Esophagus muscularis mucosa (tissue), 4 donors: ENCODE measurements at regions not wholly inside any gene's neighbourhood (a gene's known extent, or its start where the extent isn't known, plus 50 kb on each side); places are given as distances from the start of the nearest gene placed in this dataset.
"Not testable (repeated sequence)": the region's sequence is repeated elsewhere in the genome, so short reads cannot be mapped to it uniquely, and the experiment has no call there.

ENCODE experiments used
- DNase-seq: peaks from one replicate; pipeline ENCODE4 v3.0.0-alpha.2; 2017; ENCODE audit errors: extremely low spot score
- H3K27ac ChIP-seq, 4 donors: fragments of 200-600 bp; sonication (generic); replicated peaks in 1 of 4; 1 replicate in 3 of 4; 2 replicates in 1 of 4; pipeline ENCODE4 v1.5.1; 2016 to 2019; ENCODE audit warnings: mild to moderate bottlenecking in 1 of 4
- H3K27me3 ChIP-seq, 4 donors: fragments of 200-600 bp; sonication (generic); one replicate each; pipeline versions ENCODE4 v1.5.1 to v1.6.0; 2016 to 2019
- H3K36me3 ChIP-seq, 4 donors: fragments of 200-600 bp; sonication (generic); one replicate each; pipeline ENCODE4 v1.5.1; 2016 to 2019
- H3K4me1 ChIP-seq, 4 donors: fragments of 200-600 bp; sonication (generic); one replicate each; pipeline ENCODE4 v1.5.1; 2016 to 2019
- H3K4me3 ChIP-seq, 4 donors: fragments of 200-600 bp; sonication (generic); 1 replicate in 2 of 4; 2 replicates in 2 of 4; pipeline ENCODE4 v1.5.1; 2016 to 2019; ENCODE audit warnings: mild to moderate bottlenecking in 4 of 4, moderate library complexity in 1 of 4
- H3K9me3 ChIP-seq, 4 donors: fragments of 200-600 bp; sonication (generic); 1 replicate in 3 of 4; 2 replicates in 1 of 4; pipeline ENCODE4 v1.5.1; 2016 to 2019
- CTCF ChIP-seq, 3 experiments: fragments of 200-600 bp in 2 of 3; fragments of 450-650 bp in 1 of 3; sonication (generic) in 2 of 3; IDR thresholded peaks; one replicate each; pipeline ENCODE4 v1.5.1; 2017 to 2019; ENCODE audit warnings: antibody characterized with exemption in 3 of 3, mild to moderate bottlenecking in 2 of 3, moderate library complexity in 1 of 3
- EP300 ChIP-seq: sonication (generic); formaldehyde crosslinking; IDR thresholded peaks from one replicate; pipeline ENCODE4 v1.6.1; 2017; ENCODE audit warnings: antibody characterized with exemption
- POLR2A ChIP-seq: fragments of 450-650 bp; IDR thresholded peaks from one replicate; pipeline ENCODE4 v1.6.1; 2017; ENCODE audit warnings: antibody characterized with exemption, moderate library complexity, mild to moderate bottlenecking, low read depth
- POLR2AphosphoS5 ChIP-seq, 2 donors: sonication (generic); formaldehyde crosslinking; IDR thresholded peaks; one replicate each; pipeline ENCODE4 v1.6.1; 2017; ENCODE audit warnings: antibody characterized with exemption in 2 of 2
- WGBS: methylation state at CpG from one replicate; pipeline ENCODE4 v1.1.5; 2018; 5-methylcytosine and 5-hydroxymethylcytosine counted together
- intact Hi-C: fragments of 100-400 bp; cut with DNase I; formaldehyde crosslinking; loops from one replicate; pipeline ENCODE4 v1.15.1; 2023

- TF ChIP-seq CTCF (IDR thresholded peaks at IDR 0.05) (no peak), POLR2A (no peak), POLR2AphosphoS5 (IDR thresholded peaks at IDR 0.05) (no peak), EP300 (no peak)
- 91% methylated on average over 14 of the region's 14 CpGs for WGBS
- Histone ChIP-seq H3K36me3 (no peaks in the 10 kb centered on the region), H3K4me3 (no peak overlapping the region), H3K27ac (no peak overlapping the region), H3K27me3 (no peaks in the 10 kb centered on the region), H3K4me1 (no peaks in the 10 kb centered on the region), H3K9me3 (no peaks in the 10 kb centered on the region)
- no peak for DNase-seq
- intact Hi-C loops = no loop called here
Measured at GRCh38 chrX:35626124-35626523, 172.0 kb upstream of the MAGEB16 start.

- 86% methylated on average over 4 of the region's 8 CpGs for WGBS
- DNase-seq, H3K4me1 ChIP-seq, H3K36me3 ChIP-seq, H3K4me3 ChIP-seq, H3K27me3 ChIP-seq, H3K27ac ChIP-seq, intact Hi-C loops: not testable (repeated sequence)
- peaks cover 0 to 13% (median 0%) of the 10 kb centered on the region in 4 donors for H3K9me3 ChIP-seq
Measured at GRCh38 chrX:35635971-35636370, 162.2 kb upstream of the MAGEB16 start.

GRCh38 chrX:35664833-35665232 lies 133.3 kb upstream of the MAGEB16 start:
- 29% methylated on average over 2 of the region's 2 CpGs for WGBS
- DNase-seq = no peak
- no peak for TF ChIP-seq POLR2A
- TF ChIP-seq POLR2AphosphoS5 (IDR thresholded peaks at IDR 0.05) = no peak
- intact Hi-C loops = no loop called here
- no peaks in the 10 kb centered on the region for H3K4me1 ChIP-seq
- H3K27ac ChIP-seq = no peak overlapping the region
- no peaks in the 10 kb centered on the region for H3K27me3 ChIP-seq
- H3K4me3 ChIP-seq = no peak overlapping the region
- H3K9me3 ChIP-seq = no peaks in the 10 kb centered on the region
- H3K36me3 ChIP-seq = no peaks in the 10 kb centered on the region

- no peaks in the 10 kb centered on the region for H3K9me3 ChIP-seq
- no peak overlapping the region for H3K27ac ChIP-seq
- TF ChIP-seq CTCF (IDR thresholded peaks at IDR 0.05) = no peak
- no peaks in the 10 kb centered on the region for H3K4me1 ChIP-seq
- intact Hi-C loops = no loop called here
- no peak overlapping the region for H3K4me3 ChIP-seq
- no peaks in the 10 kb centered on the region for H3K27me3 ChIP-seq
- H3K36me3 ChIP-seq = no peaks in the 10 kb centered on the region
- DNase-seq = no peak
Measured at GRCh38 chrX:35665311-35665710, 132.8 kb upstream of the MAGEB16 start.

- H3K27ac ChIP-seq = no peak overlapping the region
- H3K36me3 ChIP-seq = no peaks in the 10 kb centered on the region
- H3K4me1 ChIP-seq = no peaks in the 10 kb centered on the region
- no peak for DNase-seq
- WGBS = 81% methylated on average over 5 of the region's 5 CpGs
- H3K9me3 ChIP-seq = no peaks in the 10 kb centered on the region
- intact Hi-C loops = no loop called here
- no peaks in the 10 kb centered on the region for H3K27me3 ChIP-seq
- no peak overlapping the region for H3K4me3 ChIP-seq
- TF ChIP-seq POLR2AphosphoS5 (IDR thresholded peaks at IDR 0.05) (no peak), POLR2A (no peak), EP300 (no peak), CTCF (IDR thresholded peaks at IDR 0.05) (no peak)
Measured at GRCh38 chrX:35670889-35671288, 127.3 kb upstream of the MAGEB16 start.

GRCh38 chrX:35675151-35675550 lies 123.0 kb upstream of the MAGEB16 start:
- 39% methylated on average over 2 of the region's 2 CpGs for WGBS

More at GRCh38 chrX:35675151-35675550, 123.0 kb upstream of the MAGEB16 start:
- Histone ChIP-seq H3K27ac (no peak overlapping the region), H3K27me3 (no peaks in the 10 kb centered on the region), H3K36me3 (no peaks in the 10 kb centered on the region), H3K4me3 (no peak overlapping the region), H3K9me3 (no peaks in the 10 kb centered on the region), H3K4me1 (no peaks in the 10 kb centered on the region)
- TF ChIP-seq POLR2AphosphoS5 (IDR thresholded peaks at IDR 0.05) (no peak), POLR2A (no peak), EP300 (no peak), CTCF (IDR thresholded peaks at IDR 0.05) (no peak)
- no peak for DNase-seq
- intact Hi-C loops = no loop called here
